ENCODE measurements at regions not wholly inside any gene's neighbourhood (a gene's known extent, or its start where the extent isn't known, plus 50 kb on each side); places are given as distances from the start of the nearest gene placed in this dataset.

- Histone ChIP-seq H3K4me3 (no peak overlapping the region), H3K9me3 (replicated peaks) (no peaks in the 10 kb centered on the region), H3K27me3 (ENCODE audit: low read depth) (no peaks in the 10 kb centered on the region), H3K36me3 (no peaks in the 10 kb centered on the region), H3K27ac (replicated peaks) (no peak overlapping the region), H3K4me1 (peaks cover 18% of the 10 kb centered on the region)
- TF ChIP-seq CTCF (IDR thresholded peaks at IDR 0.05; ENCODE audit: borderline replicate concordance), result no peak
- intact Hi-C loops (cut with micrococcal nuclease), result no loop called here
- no peak for DNase-seq
These were observed 106.7 kb upstream of the CNKSR3 start for GRCh38 chr6:154617175-154617574.

GRCh38 chr6:154619146-154619545 lies 108.7 kb upstream of the CNKSR3 start:
- peaks cover 17% of the 10 kb centered on the region for H3K4me1 ChIP-seq
- H3K27ac ChIP-seq (replicated peaks), result no peak overlapping the region
- H3K9me3 ChIP-seq (replicated peaks), result no peaks in the 10 kb centered on the region
- no peaks in the 10 kb centered on the region for H3K27me3 ChIP-seq (ENCODE audit: low read depth)
- no peaks in the 10 kb centered on the region for H3K36me3 ChIP-seq
- intact Hi-C loops (cut with micrococcal nuclease), result no loop called here
- H3K4me3 ChIP-seq, result no peak overlapping the region
- DNase-seq, result no peak
- no peak for TF ChIP-seq CTCF (IDR thresholded peaks at IDR 0.05; ENCODE audit: borderline replicate concordance)

- no peaks in the 10 kb centered on the region for H3K36me3 ChIP-seq
- intact Hi-C loops (cut with micrococcal nuclease), result no loop called here
- H3K4me3 ChIP-seq, result no peak overlapping the region
- no peak for TF ChIP-seq CTCF (IDR thresholded peaks at IDR 0.05; ENCODE audit: borderline replicate concordance)
- H3K27me3 ChIP-seq (ENCODE audit: low read depth), result no peaks in the 10 kb centered on the region
- DNase-seq, result no peak
- no peaks in the 10 kb centered on the region for H3K4me1 ChIP-seq
- no peaks in the 10 kb centered on the region for H3K9me3 ChIP-seq (replicated peaks)
- H3K27ac ChIP-seq (replicated peaks), result no peak overlapping the region
These were observed 111.2 kb upstream of the CNKSR3 start for GRCh38 chr6:154621686-154622085.

GRCh38 chr6:154622618-154623336 lies 110.4 kb upstream of the SCAF8 start:
- DNase-seq, result no peak
- Histone ChIP-seq H3K27me3 (ENCODE audit: low read depth) (no peaks in the 10 kb centered on the region), H3K4me1 (no peaks in the 10 kb centered on the region), H3K36me3 (no peaks in the 10 kb centered on the region), H3K4me3 (no peak overlapping the region), H3K9me3 (replicated peaks) (no peaks in the 10 kb centered on the region), H3K27ac (replicated peaks) (no peak overlapping the region)
- no peak for TF ChIP-seq CTCF (IDR thresholded peaks at IDR 0.05; ENCODE audit: borderline replicate concordance)
- intact Hi-C loops (cut with micrococcal nuclease), result no loop called here

- H3K9me3 ChIP-seq (replicated peaks), result no peaks in the 10 kb centered on the region
- no peak overlapping the region for H3K27ac ChIP-seq (replicated peaks)
- intact Hi-C loops (cut with micrococcal nuclease), result no loop called here
- H3K4me1 ChIP-seq, result no peaks in the 10 kb centered on the region
- H3K27me3 ChIP-seq (ENCODE audit: low read depth), result no peaks in the 10 kb centered on the region
- no peak overlapping the region for H3K4me3 ChIP-seq
- TF ChIP-seq CTCF (IDR thresholded peaks at IDR 0.05; ENCODE audit: borderline replicate concordance), result no peak
- no peak for DNase-seq
- no peaks in the 10 kb centered on the region for H3K36me3 ChIP-seq
These were observed 109.8 kb upstream of the SCAF8 start for GRCh38 chr6:154623391-154623790.

Data from left ventricle myocardium inferior (tissue), 1 donor.